Cardiac muscle cell (in vitro differentiated cells and primary cell): ENCODE measurements at regions not wholly inside any gene's neighbourhood (a gene's known extent, or its start where the extent isn't known, plus 50 kb on each side); places are given as distances from the start of the nearest gene placed in this dataset.

Source experiments
- DNase-seq, 2 donors: peaks; one replicate each; pipeline versions ENCODE4 v3.0.0 to v3.0.0-alpha.2; 2010 to 2017; ENCODE audit warnings: low read depth in 1 of 2, low spot score in 1 of 2
- H3K27ac ChIP-seq: fragments of 200-600 bp; sonication (generic); 2 replicates; pipeline ENCODE4 v1.5.1; 2016
- H3K27me3 ChIP-seq: fragments of 200-600 bp; sonication (generic); 2 replicates; pipeline ENCODE4 v1.6.0; 2016; ENCODE audit warnings: control low read depth
- H3K36me3 ChIP-seq: fragments of 200-600 bp; sonication (generic); 2 replicates; pipeline ENCODE4 v1.5.1; 2016; ENCODE audit warnings: control low read depth
- H3K4me1 ChIP-seq: fragments of 200-600 bp; sonication (generic); 2 replicates; pipeline ENCODE4 v1.8.1; 2017; ENCODE audit warnings: low read depth, mild to moderate bottlenecking, mixed run types
- H3K4me3 ChIP-seq: fragments of 200-600 bp; sonication (generic); 2 replicates; pipeline ENCODE4 v1.5.1; 2016; ENCODE audit warnings: mild to moderate bottlenecking
- H3K9me3 ChIP-seq: fragments of 200-600 bp; sonication (generic); 2 replicates; pipeline ENCODE4 v1.5.1; 2017; ENCODE audit warnings: low read depth, mild to moderate bottlenecking, control low read depth
- TF ChIP-seq, protein P1 (sequence below): IDR thresholded peaks from 2 replicates; pipeline ENCODE4 v1.5.1; 2012; ENCODE audit warnings: low read depth, mild to moderate bottlenecking, low read length

GRCh38 chr6:6518631-6519427, 69.7 kb upstream of the LY86 start:
- no peaks in the 10 kb centered on the region for H3K4me1 ChIP-seq
- TF ChIP-seq, protein P1, sequence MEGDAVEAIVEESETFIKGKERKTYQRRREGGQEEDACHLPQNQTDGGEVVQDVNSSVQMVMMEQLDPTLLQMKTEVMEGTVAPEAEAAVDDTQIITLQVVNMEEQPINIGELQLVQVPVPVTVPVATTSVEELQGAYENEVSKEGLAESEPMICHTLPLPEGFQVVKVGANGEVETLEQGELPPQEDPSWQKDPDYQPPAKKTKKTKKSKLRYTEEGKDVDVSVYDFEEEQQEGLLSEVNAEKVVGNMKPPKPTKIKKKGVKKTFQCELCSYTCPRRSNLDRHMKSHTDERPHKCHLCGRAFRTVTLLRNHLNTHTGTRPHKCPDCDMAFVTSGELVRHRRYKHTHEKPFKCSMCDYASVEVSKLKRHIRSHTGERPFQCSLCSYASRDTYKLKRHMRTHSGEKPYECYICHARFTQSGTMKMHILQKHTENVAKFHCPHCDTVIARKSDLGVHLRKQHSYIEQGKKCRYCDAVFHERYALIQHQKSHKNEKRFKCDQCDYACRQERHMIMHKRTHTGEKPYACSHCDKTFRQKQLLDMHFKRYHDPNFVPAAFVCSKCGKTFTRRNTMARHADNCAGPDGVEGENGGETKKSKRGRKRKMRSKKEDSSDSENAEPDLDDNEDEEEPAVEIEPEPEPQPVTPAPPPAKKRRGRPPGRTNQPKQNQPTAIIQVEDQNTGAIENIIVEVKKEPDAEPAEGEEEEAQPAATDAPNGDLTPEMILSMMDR = no peak
- DNase-seq = no peak
- no peaks in the 10 kb centered on the region for H3K36me3 ChIP-seq
- no peak overlapping the region for H3K4me3 ChIP-seq
- H3K9me3 ChIP-seq = no peaks in the 10 kb centered on the region
- no peak overlapping the region for H3K27ac ChIP-seq
- no peaks in the 10 kb centered on the region for H3K27me3 ChIP-seq

- TF ChIP-seq, protein P1 = no peak
- Histone ChIP-seq H3K4me3 (no peak overlapping the region), H3K27me3 (no peaks in the 10 kb centered on the region), H3K4me1 (no peaks in the 10 kb centered on the region), H3K9me3 (no peaks in the 10 kb centered on the region), H3K27ac (no peak overlapping the region), H3K36me3 (no peaks in the 10 kb centered on the region)
- DNase-seq = no peak
These were observed 66.5 kb upstream of the LY86 start for GRCh38 chr6:6521961-6522482.

- no peak overlapping the region for H3K27ac ChIP-seq
- no peaks in the 10 kb centered on the region for H3K4me1 ChIP-seq
- H3K9me3 ChIP-seq = no peaks in the 10 kb centered on the region
- no peak overlapping the region for H3K4me3 ChIP-seq
- no peaks in the 10 kb centered on the region for H3K36me3 ChIP-seq
- TF ChIP-seq, protein P1 = no peak
- H3K27me3 ChIP-seq = no peaks in the 10 kb centered on the region
- DNase-seq = no peak
These were observed 65.8 kb upstream of the LY86 start for GRCh38 chr6:6522709-6523108.

DNA sequence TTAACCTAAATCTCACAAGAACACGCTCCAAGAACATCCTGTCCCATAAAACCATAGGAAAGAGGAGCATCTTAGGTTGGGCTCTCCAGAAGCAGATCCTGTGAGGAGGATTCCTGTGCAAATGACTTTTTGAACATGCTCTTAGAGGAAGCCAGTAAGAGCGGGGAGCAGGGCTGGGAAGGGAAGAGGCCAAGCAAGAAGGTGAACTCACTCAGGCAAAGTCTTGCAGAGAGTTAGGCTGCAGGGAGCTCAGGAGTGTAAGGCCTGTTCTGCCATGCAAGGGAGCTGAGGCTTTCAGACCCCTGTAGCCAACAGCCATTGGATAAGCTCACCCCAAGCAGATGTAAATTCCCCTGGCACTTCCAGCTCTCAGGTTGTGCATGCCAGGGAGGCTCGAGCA, 63.6 kb upstream of the LY86 start:
- no peak for DNase-seq
- TF ChIP-seq, protein P1 = no peak

DNA sequence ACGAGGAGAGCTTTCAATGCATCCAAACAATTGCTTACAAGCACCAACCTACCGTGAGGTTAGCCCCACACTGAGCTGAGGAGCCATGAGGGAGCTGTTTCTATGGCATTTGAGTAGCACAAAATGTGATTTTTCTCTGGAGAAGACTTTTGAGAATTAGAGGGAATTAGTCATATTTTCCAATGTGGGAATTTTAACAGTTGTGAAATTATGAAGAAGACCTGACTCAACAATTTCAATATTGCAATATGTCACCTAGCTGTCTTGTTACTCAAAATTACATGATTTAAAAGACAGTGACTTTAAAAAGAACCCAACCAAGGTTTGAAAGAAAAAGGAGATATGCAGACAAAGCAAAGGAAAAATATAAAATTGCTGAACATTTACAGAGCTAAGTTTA, 62.6 kb upstream of the LY86 start:
- Histone ChIP-seq H3K4me1 (no peaks in the 10 kb centered on the region), H3K4me3 (no peak overlapping the region), H3K36me3 (no peaks in the 10 kb centered on the region), H3K9me3 (no peaks in the 10 kb centered on the region), H3K27ac (no peak overlapping the region), H3K27me3 (no peaks in the 10 kb centered on the region)
- TF ChIP-seq, protein P1 = no peak
- no peak for DNase-seq

More for the DNA sequence above, 63.6 kb upstream of the LY86 start:
- no peaks in the 10 kb centered on the region for H3K4me1 ChIP-seq
- no peaks in the 10 kb centered on the region for H3K9me3 ChIP-seq
- no peaks in the 10 kb centered on the region for H3K36me3 ChIP-seq
- no peak overlapping the region for H3K27ac ChIP-seq
- H3K27me3 ChIP-seq = no peaks in the 10 kb centered on the region
- H3K4me3 ChIP-seq = no peak overlapping the region
